Heart left ventricle (tissue), 16 donors: ENCODE measurements at regions not wholly inside any gene's neighbourhood (a gene's known extent, or its start where the extent isn't known, plus 50 kb on each side); places are given as distances from the start of the nearest gene placed in this dataset.

Experiments
- ATAC-seq, 4 donors: fragments of 200-7000 bp; cut with Tn5 transposase; one replicate each; pipeline ENCODE4 v1.9.1; 2020 to 2022; ENCODE audit warnings: moderate library complexity in 4 of 4, mild to moderate bottlenecking in 3 of 4, moderate number of reproducible peaks in 1 of 4
- DNase-seq, 5 donors: peaks; one replicate each; pipeline ENCODE4 v3.0.0-alpha.2; 2020
- H3K27ac ChIP-seq, 12 donors: fragments of 200-600 bp; sonication (generic) in 4 of 12; one replicate each; pipeline versions ENCODE4 v1.5.0 to v1.8.0; 2016 to 2022; ENCODE audit warnings: mild to moderate bottlenecking in 2 of 12
- H3K27me3 ChIP-seq, 9 donors: fragments of 200-600 bp; sonication (generic) in 2 of 9; one replicate each; pipeline versions ENCODE4 v1.5.1 to v1.8.0; 2016 to 2022; ENCODE audit warnings: mild to moderate bottlenecking in 3 of 9
- H3K36me3 ChIP-seq, 9 donors: fragments of 200-600 bp; sonication (generic) in 2 of 9; one replicate each; pipeline versions ENCODE4 v1.5.0 to v1.8.0; 2018 to 2022; ENCODE audit warnings: mild to moderate bottlenecking in 2 of 9
- H3K4me1 ChIP-seq, 12 donors: fragments of 200-600 bp; sonication (generic) in 4 of 12; one replicate each; pipeline versions ENCODE4 v1.5.0 to v1.8.0; 2016 to 2022; ENCODE audit warnings: mild to moderate bottlenecking in 3 of 12
- H3K4me3 ChIP-seq, 12 donors: fragments of 200-600 bp; sonication (generic) in 4 of 12; one replicate each; pipeline versions ENCODE4 v1.5.0 to v1.8.0; 2017 to 2022; ENCODE audit warnings: mild to moderate bottlenecking in 9 of 12, moderate library complexity in 4 of 12
- H3K9me3 ChIP-seq, 12 donors: fragments of 200-600 bp; sonication (generic) in 4 of 12; one replicate each; pipeline versions ENCODE4 v1.5.0 to v1.8.0; 2016 to 2022; ENCODE audit warnings: mild to moderate bottlenecking in 1 of 12
- POLR2A ChIP-seq, 2 donors: fragments of 450-650 bp; IDR thresholded peaks; one replicate each; pipeline ENCODE4 v1.6.1; 2017; ENCODE audit warnings: antibody characterized with exemption in 2 of 2, mild to moderate bottlenecking in 2 of 2, moderate library complexity in 2 of 2
- WGBS, 4 donors: extraction: QIAGEN DNeasy Blood & Tissue Kit in 2 of 4; methylation state at CpG; one replicate each; pipeline versions ENCODE4 v1.1.5 to v1.1.7; 2013 to 2018; 5-methylcytosine and 5-hydroxymethylcytosine counted together
- intact Hi-C, 10 donors: fragments of 100-400 bp; cut with DNase I; formaldehyde crosslinking; loops; one replicate each; pipeline versions ENCODE4 v1.11.1 to v1.14.2; 2022
- TF ChIP-seq, protein P1 (sequence below), 12 donors: fragments of 200-600 bp; sonication (generic) in 4 of 12; IDR thresholded peaks; one replicate each; pipeline versions ENCODE4 v1.5.0 to v1.8.0; 2018 to 2022; ENCODE audit warnings: antibody characterized with exemption in 12 of 12, mild to moderate bottlenecking in 5 of 12
- donor health status: ischemic (EF 13 %, LVEDD 7.1; RV severe dilation, severe dysfunction).
- donor health status: healthy with polysubstance abuse.
- donor health status: DM: no; HTN: yes; CAD: no.
- donor health status: DM: no; HTN: no; CAD: no.
- donor health status: ischemic (EF 25% LVEDD 6.9; RV normal size, moderate dysfunction).
- donor health status: ischemic (EF 25% LVEDD 5.7; RV mildly dilated, moderate dysfunction).
- donor health status: healthy.
- donor health status: DM: yes; HTN: yes; CAD: no.
- donor health status: ischemic (EF 35%, LVEDD 5.7; RV mildly dilated, moderate dysfunction).
- donor health status: nonischemic (EF 11% LVEDD 7.7; RV severe dilation, severe dysfunction).
- donor health status: DM: yes; HTN: yes; CAD: no.
- donor health status: PGD.
- donor health status: ischemic (EF 29% LVEDD 5.4; RV normal size, mild dysfunction).
- donor health status: nonischemic (EF 23%, LVEDD 6.1; RV moderate dilation, normal function).

- ATAC-seq (no peak), DNase-seq (no peak)
- H3K9me3 ChIP-seq: peaks cover 0 to 10% (median 0%) of the 10 kb centered on the region in 12 donors
- TF ChIP-seq, protein P1, sequence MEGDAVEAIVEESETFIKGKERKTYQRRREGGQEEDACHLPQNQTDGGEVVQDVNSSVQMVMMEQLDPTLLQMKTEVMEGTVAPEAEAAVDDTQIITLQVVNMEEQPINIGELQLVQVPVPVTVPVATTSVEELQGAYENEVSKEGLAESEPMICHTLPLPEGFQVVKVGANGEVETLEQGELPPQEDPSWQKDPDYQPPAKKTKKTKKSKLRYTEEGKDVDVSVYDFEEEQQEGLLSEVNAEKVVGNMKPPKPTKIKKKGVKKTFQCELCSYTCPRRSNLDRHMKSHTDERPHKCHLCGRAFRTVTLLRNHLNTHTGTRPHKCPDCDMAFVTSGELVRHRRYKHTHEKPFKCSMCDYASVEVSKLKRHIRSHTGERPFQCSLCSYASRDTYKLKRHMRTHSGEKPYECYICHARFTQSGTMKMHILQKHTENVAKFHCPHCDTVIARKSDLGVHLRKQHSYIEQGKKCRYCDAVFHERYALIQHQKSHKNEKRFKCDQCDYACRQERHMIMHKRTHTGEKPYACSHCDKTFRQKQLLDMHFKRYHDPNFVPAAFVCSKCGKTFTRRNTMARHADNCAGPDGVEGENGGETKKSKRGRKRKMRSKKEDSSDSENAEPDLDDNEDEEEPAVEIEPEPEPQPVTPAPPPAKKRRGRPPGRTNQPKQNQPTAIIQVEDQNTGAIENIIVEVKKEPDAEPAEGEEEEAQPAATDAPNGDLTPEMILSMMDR (IDR thresholded peaks at IDR 0.05): no peak
- no peak for TF ChIP-seq POLR2A (IDR thresholded peaks at IDR 0.05)
- intact Hi-C loops: no loop called here
- H3K27ac ChIP-seq: no peak overlapping the region
- H3K36me3 ChIP-seq: no peaks in the 10 kb centered on the region
- no peaks in the 10 kb centered on the region for H3K4me1 ChIP-seq
- no peak overlapping the region for H3K4me3 ChIP-seq
- WGBS, 4 donors: 51 to 71% (median 62%) methylated on average over 2 of the region's 2 CpGs
- no peaks in the 10 kb centered on the region for H3K27me3 ChIP-seq
These were observed 614.6 kb upstream of the NXPH2 start for GRCh38 chr2:139394801-139395200.

GRCh38 chr2:139389391-139389790, 609.2 kb upstream of the NXPH2 start:
- H3K4me3 ChIP-seq: no peak overlapping the region
- H3K9me3 ChIP-seq: no peaks in the 10 kb centered on the region
- H3K27me3 ChIP-seq: no peaks in the 10 kb centered on the region
- 85 to 89% (median 86%) methylated on average over 2 of the region's 2 CpGs for WGBS, 4 donors
- TF ChIP-seq POLR2A (IDR thresholded peaks at IDR 0.05): no peak
- TF ChIP-seq, protein P1 (IDR thresholded peaks at IDR 0.05): no peak
- H3K4me1 ChIP-seq: no peaks in the 10 kb centered on the region
- no peak overlapping the region for H3K27ac ChIP-seq
- ATAC-seq (no peak), DNase-seq (no peak)
- intact Hi-C loops: no loop called here
- H3K36me3 ChIP-seq: no peaks in the 10 kb centered on the region

GRCh38 chr2:139386401-139386800, 606.2 kb upstream of the NXPH2 start:
- intact Hi-C loops: no loop called here
- Histone ChIP-seq H3K4me3 (no peak overlapping the region), H3K27ac (no peak overlapping the region), H3K4me1 (no peaks in the 10 kb centered on the region), H3K27me3 (no peaks in the 10 kb centered on the region), H3K36me3 (no peaks in the 10 kb centered on the region), H3K9me3 (no peaks in the 10 kb centered on the region)
- no peak for DNase-seq
- TF ChIP-seq, protein P1 (IDR thresholded peaks at IDR 0.05): no peak
- TF ChIP-seq POLR2A (IDR thresholded peaks at IDR 0.05): no peak
- ATAC-seq: no peak
- WGBS, 4 donors: 86 to 100% (median 95%) methylated on average over 1 of the region's 1 CpG

- H3K27me3 ChIP-seq: no peaks in the 10 kb centered on the region
- no peak for DNase-seq
- H3K27ac ChIP-seq: no peak overlapping the region
- no peaks in the 10 kb centered on the region for H3K36me3 ChIP-seq
- TF ChIP-seq, protein P1 (IDR thresholded peaks at IDR 0.05): no peak
- no peak for TF ChIP-seq POLR2A (IDR thresholded peaks at IDR 0.05)
- H3K9me3 ChIP-seq: no peaks in the 10 kb centered on the region
- intact Hi-C loops: no loop called here
- ATAC-seq: no peak
- no peak overlapping the region for H3K4me3 ChIP-seq
- H3K4me1 ChIP-seq: no peaks in the 10 kb centered on the region
These were observed 603.3 kb upstream of the NXPH2 start for GRCh38 chr2:139383532-139383931.
